Panc1 (cell line): ENCODE measurements at regions not wholly inside any gene's neighbourhood (a gene's known extent, or its start where the extent isn't known, plus 50 kb on each side); places are given as distances from the start of the nearest gene placed in this dataset.

Experiments
- ATAC-seq: fragments of 200-7000 bp; cut with Tn5 transposase; 2 replicates; pipeline ENCODE4 v1.9.1; 2020; ENCODE audit warnings: mild to moderate bottlenecking, moderate library complexity
- BruUV-seq: library from RNA; stranded (reverse); fragments of 400-500 nt; replicated peaks from 2 replicates; lab custom pipeline; 2021; lab: Mats Ljungman, UMichigan
- CTCF ChIA-PET: fragments of 300-600 bp; sonication (Branson Sonifier 250); formaldehyde crosslinking; loops from one replicate; lab custom pipeline; 2022; ENCODE audit warnings: antibody characterized with exemption; lab: Charles Lee
- POLR2A ChIA-PET: fragments of 300-600 bp; sonication (Branson Sonifier 250); formaldehyde crosslinking; loops from one replicate; lab custom pipeline; 2022; ENCODE audit warnings: antibody characterized with exemption; lab: Charles Lee
- DNase-seq: peaks from one replicate; pipeline ENCODE4 v3.0.0-alpha.2; 2010; ENCODE audit warnings: low read depth, low spot score
- H3K27ac ChIP-seq: 2 replicates; pipeline ENCODE4 v1.5.1; 2011; ENCODE audit warnings: mild to moderate bottlenecking, low read length, inconsistent platforms
- H3K27me3 ChIP-seq: fragments of 200-500 bp; sonication (Bioruptor generic); 2 replicates; pipeline ENCODE4 v1.6.0; 2014; ENCODE audit warnings: low read length, inconsistent platforms; ENCODE audit not compliant: control insufficient read depth, insufficient read depth
- H3K36me3 ChIP-seq: fragments of 200-500 bp; sonication (Bioruptor generic); 2 replicates; pipeline ENCODE4 v1.5.1; 2014; ENCODE audit warnings: inconsistent platforms, mild to moderate bottlenecking, low read length, moderate library complexity; ENCODE audit not compliant: control insufficient read depth, insufficient read depth
- H3K4me1 ChIP-seq: 2 replicates; pipeline ENCODE4 v1.5.1; 2011; ENCODE audit warnings: inconsistent platforms, mild to moderate bottlenecking, low read length, moderate library complexity; ENCODE audit not compliant: control insufficient read depth, insufficient read depth
- H3K4me3 ChIP-seq, 2 experiments: 2 replicates each; pipeline ENCODE4 v1.5.1; 2011 to 2012; ENCODE audit warnings: low read depth in 2 of 2, low read length in 2 of 2, mild to moderate bottlenecking in 2 of 2, inconsistent platforms in 1 of 2, moderate library complexity in 1 of 2
- H3K9me3 ChIP-seq: fragments of 200-500 bp; sonication (Bioruptor generic); 2 replicates; pipeline ENCODE4 v1.5.1; 2014; ENCODE audit warnings: low read depth, mild to moderate bottlenecking, inconsistent platforms, low read length, moderate library complexity; ENCODE audit not compliant: control insufficient read depth, insufficient read depth
- POLR2AphosphoS5 ChIP-seq: IDR thresholded peaks from 2 replicates; pipeline ENCODE4 v1.6.1; 2012; ENCODE audit warnings: mild to moderate bottlenecking, low read depth, low read length, moderate library complexity
- SIN3A ChIP-seq: IDR thresholded peaks from 2 replicates; pipeline ENCODE4 v1.6.1; 2012; ENCODE audit warnings: low read depth, mild to moderate bottlenecking, low read length, moderate library complexity, borderline replicate concordance; ENCODE audit not compliant: insufficient read depth
- TCF7L2 ChIP-seq: IDR thresholded peaks from 2 replicates; pipeline ENCODE4 v1.6.1; 2011; ENCODE audit warnings: mild to moderate bottlenecking, low read depth, low read length, inconsistent platforms
- in situ Hi-C: cut with HindIII; loops from 2 replicates; pipeline ENCODE4 v1.10.0; 2016; ENCODE audit warnings: low sequenced_read_pairs, low pct_unique_long_range_greater_than_20kb
- intact Hi-C: fragments of 100-400 bp; cut with micrococcal nuclease; formaldehyde crosslinking; loops from one replicate; pipeline ENCODE4 v1.10.0; 2022; ENCODE audit not compliant: unreplicated experiment
- TF ChIP-seq, protein P1 (sequence below): fragments of 450-650 bp; IDR thresholded peaks from 2 replicates; pipeline ENCODE4 v1.5.1; 2017; ENCODE audit warnings: mild to moderate bottlenecking
- TF ChIP-seq, protein P2 (sequence below), 2 experiments: IDR thresholded peaks; 2 replicates each; pipeline ENCODE4 v1.6.1; 2011 to 2012; ENCODE audit warnings: low read depth in 2 of 2, control low read depth in 1 of 2, low read length in 1 of 2, mild to moderate bottlenecking in 1 of 2, moderate library complexity in 1 of 2; ENCODE audit not compliant: insufficient read depth in 1 of 2

DNA sequence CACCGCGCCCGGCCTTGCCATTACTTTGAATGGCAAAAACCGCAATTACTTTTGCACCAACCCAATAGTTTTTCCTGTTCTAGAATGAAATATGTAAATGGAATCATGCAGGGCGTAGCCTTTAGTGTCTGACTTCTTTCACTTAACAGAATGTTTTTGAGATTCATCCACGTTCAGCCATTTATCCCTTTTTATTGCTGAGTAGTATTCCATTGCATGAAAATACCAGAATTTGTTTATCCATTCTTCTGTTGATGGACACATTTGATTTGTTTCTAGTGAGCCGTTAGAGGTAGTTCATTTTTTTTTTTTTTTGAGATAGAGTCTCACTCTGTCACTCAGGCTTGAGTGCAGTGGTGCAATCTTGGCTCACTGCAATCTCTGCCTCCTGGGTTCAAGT, 90.6 kb downstream of the SLC25A47 start:
- POLR2A ChIA-PET: no interaction called here

DNA sequence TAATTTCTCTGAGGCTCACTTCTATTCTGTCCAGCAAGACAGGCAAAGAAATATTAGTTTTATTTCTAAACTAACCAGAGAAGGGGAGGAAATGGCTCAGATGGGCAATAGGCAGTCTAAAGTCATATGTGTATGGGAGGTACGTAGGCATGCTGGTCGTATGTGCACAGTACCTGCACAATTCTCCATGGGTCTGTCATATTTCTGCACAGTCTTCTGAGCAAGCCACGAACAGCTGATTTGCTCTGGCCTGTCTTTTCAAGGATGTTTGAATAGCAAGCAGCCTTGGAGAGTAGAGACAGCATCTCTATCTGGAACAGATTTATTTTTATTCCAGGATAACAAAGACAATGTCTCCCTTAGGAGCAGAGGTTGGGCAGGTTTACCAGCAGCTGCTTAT, 92.1 kb downstream of the SLC25A47 start:
- POLR2A ChIA-PET: no interaction called here

More for the DNA sequence above, 90.6 kb downstream of the SLC25A47 start:
- Histone ChIP-seq H3K4me1 (peaks cover 32% of the 10 kb centered on the region), H3K9me3 (no peaks in the 10 kb centered on the region), H3K36me3 (no peaks in the 10 kb centered on the region), H3K4me3 (no peak overlapping the region), H3K27me3 (no peaks in the 10 kb centered on the region), H3K27ac (no peak overlapping the region)
- DNase-seq (no peak), ATAC-seq (no peak)
- intact Hi-C loops (no loop called here), in situ Hi-C loops (no loop called here)
- CTCF ChIA-PET: no interaction called here
- TF ChIP-seq, protein P1, sequence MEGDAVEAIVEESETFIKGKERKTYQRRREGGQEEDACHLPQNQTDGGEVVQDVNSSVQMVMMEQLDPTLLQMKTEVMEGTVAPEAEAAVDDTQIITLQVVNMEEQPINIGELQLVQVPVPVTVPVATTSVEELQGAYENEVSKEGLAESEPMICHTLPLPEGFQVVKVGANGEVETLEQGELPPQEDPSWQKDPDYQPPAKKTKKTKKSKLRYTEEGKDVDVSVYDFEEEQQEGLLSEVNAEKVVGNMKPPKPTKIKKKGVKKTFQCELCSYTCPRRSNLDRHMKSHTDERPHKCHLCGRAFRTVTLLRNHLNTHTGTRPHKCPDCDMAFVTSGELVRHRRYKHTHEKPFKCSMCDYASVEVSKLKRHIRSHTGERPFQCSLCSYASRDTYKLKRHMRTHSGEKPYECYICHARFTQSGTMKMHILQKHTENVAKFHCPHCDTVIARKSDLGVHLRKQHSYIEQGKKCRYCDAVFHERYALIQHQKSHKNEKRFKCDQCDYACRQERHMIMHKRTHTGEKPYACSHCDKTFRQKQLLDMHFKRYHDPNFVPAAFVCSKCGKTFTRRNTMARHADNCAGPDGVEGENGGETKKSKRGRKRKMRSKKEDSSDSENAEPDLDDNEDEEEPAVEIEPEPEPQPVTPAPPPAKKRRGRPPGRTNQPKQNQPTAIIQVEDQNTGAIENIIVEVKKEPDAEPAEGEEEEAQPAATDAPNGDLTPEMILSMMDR: no peak
- no peak for TF ChIP-seq SIN3A
- no TSS peak for BruUV-seq

More for the DNA sequence above, 92.1 kb downstream of the SLC25A47 start:
- peaks cover 32% of the 10 kb centered on the region for H3K4me1 ChIP-seq
- ATAC-seq (no peak), DNase-seq (no peak)
- no peaks in the 10 kb centered on the region for H3K27me3 ChIP-seq
- no peak overlapping the region for H3K4me3 ChIP-seq
- intact Hi-C loops (no loop called here), in situ Hi-C loops (no loop called here)
- no peak overlapping the region; the same call in 1 of the 2 replicates for H3K27ac ChIP-seq
- H3K9me3 ChIP-seq: no peaks in the 10 kb centered on the region
- no peaks in the 10 kb centered on the region for H3K36me3 ChIP-seq
- no TSS peak for BruUV-seq
- CTCF ChIA-PET: no interaction called here
- TF ChIP-seq POLR2AphosphoS5: no peak
- TF ChIP-seq, protein P2, sequence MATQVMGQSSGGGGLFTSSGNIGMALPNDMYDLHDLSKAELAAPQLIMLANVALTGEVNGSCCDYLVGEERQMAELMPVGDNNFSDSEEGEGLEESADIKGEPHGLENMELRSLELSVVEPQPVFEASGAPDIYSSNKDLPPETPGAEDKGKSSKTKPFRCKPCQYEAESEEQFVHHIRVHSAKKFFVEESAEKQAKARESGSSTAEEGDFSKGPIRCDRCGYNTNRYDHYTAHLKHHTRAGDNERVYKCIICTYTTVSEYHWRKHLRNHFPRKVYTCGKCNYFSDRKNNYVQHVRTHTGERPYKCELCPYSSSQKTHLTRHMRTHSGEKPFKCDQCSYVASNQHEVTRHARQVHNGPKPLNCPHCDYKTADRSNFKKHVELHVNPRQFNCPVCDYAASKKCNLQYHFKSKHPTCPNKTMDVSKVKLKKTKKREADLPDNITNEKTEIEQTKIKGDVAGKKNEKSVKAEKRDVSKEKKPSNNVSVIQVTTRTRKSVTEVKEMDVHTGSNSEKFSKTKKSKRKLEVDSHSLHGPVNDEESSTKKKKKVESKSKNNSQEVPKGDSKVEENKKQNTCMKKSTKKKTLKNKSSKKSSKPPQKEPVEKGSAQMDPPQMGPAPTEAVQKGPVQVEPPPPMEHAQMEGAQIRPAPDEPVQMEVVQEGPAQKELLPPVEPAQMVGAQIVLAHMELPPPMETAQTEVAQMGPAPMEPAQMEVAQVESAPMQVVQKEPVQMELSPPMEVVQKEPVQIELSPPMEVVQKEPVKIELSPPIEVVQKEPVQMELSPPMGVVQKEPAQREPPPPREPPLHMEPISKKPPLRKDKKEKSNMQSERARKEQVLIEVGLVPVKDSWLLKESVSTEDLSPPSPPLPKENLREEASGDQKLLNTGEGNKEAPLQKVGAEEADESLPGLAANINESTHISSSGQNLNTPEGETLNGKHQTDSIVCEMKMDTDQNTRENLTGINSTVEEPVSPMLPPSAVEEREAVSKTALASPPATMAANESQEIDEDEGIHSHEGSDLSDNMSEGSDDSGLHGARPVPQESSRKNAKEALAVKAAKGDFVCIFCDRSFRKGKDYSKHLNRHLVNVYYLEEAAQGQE (IDR thresholded peaks at IDR 0.05; ENCODE audit: insufficient read depth in 1 of 2, low read depth in 2 of 2, low read length in 1 of 2): no peak
- TF ChIP-seq SIN3A: no peak
- TF ChIP-seq, protein P1: no peak
- TF ChIP-seq TCF7L2: no peak
